ENCODE measurements at regions not wholly inside any gene's neighbourhood (a gene's known extent, or its start where the extent isn't known, plus 50 kb on each side); places are given as distances from the start of the nearest gene placed in this dataset.

DNA sequence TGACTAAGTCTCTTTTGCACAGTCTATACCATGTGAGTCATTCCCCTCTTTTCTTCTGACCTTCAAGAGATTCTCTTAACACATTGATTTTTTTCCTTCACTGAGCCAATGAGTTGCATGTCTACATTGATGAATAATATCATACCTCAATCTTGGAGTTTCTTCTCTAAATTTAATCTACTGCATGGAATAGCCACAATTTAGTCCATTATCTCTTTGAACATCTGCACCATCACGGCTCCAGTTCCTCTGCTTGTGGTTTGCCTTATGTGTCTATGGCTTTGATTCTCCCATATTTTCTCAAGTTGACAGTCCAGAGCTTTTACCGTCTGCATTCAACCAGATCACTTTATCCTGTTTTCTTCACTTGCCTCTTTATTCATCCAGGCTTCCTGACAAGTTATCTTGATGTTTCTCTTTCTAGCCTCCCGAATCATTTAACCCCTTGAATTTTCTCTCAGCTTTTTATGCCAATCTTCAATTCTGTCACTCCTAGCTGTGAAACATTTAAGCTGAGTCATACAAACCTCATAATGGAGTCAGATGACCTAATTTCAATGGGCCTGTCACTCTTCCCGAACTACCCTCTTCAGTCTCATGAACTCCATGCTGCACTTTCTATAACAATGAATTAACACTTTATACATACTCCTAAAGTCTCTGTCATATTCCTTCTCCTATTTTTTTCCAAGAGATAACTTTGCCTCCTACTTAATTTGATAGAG is 222.3 kb downstream of the CPE start:
- TF ChIP-seq FOXP2 (optimal IDR thresholded peaks at IDR 0.05; ENCODE audit: borderline replicate concordance, extremely low read depth, extremely low read length, insufficient read depth) (no peak), TAF1 (IDR thresholded peaks at IDR 0.05; ENCODE audit: borderline replicate concordance, insufficient read depth, low read length) (no peak), SIN3A (IDR thresholded peaks at IDR 0.05; ENCODE audit: borderline replicate concordance, insufficient read depth, low read length) (no peak), POLR2AphosphoS5 (IDR thresholded peaks at IDR 0.05; ENCODE audit: low read depth, low read length) (no peak)
- TF ChIP-seq, protein P1, sequence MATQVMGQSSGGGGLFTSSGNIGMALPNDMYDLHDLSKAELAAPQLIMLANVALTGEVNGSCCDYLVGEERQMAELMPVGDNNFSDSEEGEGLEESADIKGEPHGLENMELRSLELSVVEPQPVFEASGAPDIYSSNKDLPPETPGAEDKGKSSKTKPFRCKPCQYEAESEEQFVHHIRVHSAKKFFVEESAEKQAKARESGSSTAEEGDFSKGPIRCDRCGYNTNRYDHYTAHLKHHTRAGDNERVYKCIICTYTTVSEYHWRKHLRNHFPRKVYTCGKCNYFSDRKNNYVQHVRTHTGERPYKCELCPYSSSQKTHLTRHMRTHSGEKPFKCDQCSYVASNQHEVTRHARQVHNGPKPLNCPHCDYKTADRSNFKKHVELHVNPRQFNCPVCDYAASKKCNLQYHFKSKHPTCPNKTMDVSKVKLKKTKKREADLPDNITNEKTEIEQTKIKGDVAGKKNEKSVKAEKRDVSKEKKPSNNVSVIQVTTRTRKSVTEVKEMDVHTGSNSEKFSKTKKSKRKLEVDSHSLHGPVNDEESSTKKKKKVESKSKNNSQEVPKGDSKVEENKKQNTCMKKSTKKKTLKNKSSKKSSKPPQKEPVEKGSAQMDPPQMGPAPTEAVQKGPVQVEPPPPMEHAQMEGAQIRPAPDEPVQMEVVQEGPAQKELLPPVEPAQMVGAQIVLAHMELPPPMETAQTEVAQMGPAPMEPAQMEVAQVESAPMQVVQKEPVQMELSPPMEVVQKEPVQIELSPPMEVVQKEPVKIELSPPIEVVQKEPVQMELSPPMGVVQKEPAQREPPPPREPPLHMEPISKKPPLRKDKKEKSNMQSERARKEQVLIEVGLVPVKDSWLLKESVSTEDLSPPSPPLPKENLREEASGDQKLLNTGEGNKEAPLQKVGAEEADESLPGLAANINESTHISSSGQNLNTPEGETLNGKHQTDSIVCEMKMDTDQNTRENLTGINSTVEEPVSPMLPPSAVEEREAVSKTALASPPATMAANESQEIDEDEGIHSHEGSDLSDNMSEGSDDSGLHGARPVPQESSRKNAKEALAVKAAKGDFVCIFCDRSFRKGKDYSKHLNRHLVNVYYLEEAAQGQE (IDR thresholded peaks at IDR 0.05; ENCODE audit: insufficient read depth in 1 of 2, low read depth in 2 of 2, low read length in 2 of 2): no peak

DNA sequence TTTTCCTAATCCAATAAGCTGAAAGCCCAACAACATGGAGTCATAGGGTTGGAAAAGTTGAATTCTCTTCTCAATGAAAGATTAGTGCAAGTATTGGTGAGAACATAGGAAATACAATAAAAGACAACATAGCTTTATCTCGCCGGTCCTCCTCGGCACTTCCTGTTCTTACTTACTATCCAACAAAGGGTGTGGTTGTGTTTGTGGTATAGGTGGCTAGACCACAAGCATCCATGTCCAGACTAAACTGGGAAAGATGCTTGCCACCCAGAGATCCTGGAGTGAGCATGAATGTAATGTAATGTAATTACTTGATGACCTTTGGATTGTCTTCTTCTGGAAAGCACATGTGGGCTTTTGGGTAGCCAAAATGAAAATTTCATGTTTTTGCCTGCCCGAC is 223.8 kb downstream of the CPE start:
- TF ChIP-seq TAF1 (IDR thresholded peaks at IDR 0.05; ENCODE audit: borderline replicate concordance, insufficient read depth, low read length) (no peak), POLR2AphosphoS5 (IDR thresholded peaks at IDR 0.05; ENCODE audit: low read depth, low read length) (no peak), SIN3A (IDR thresholded peaks at IDR 0.05; ENCODE audit: borderline replicate concordance, insufficient read depth, low read length) (no peak), FOXP2 (optimal IDR thresholded peaks at IDR 0.05; ENCODE audit: borderline replicate concordance, extremely low read depth, extremely low read length, insufficient read depth) (no peak)
- TF ChIP-seq, protein P1 (IDR thresholded peaks at IDR 0.05; ENCODE audit: insufficient read depth in 1 of 2, low read depth in 2 of 2, low read length in 2 of 2): no peak

DNA sequence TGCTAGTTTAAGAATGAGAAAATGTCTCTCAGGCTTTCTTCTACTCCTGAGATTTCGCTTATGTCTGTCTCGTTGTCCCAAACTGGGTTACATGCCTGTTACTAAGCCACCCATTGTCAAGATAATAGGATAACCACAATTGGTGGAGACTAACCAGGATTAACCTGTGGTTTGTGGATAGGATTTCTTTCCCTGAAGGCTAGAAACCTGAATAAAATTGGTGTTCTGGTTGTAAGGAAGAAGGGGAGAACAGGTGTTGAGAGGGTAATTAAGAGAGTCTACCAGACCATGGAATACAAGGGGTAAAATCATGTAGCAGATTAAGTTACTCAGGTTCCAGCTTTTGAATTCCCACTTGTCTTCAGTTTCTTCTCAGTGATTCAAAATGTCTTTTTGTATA is 225.4 kb downstream of the CPE start:
- TF ChIP-seq POLR2AphosphoS5 (IDR thresholded peaks at IDR 0.05; ENCODE audit: low read depth, low read length): no peak
- TF ChIP-seq SIN3A (IDR thresholded peaks at IDR 0.05; ENCODE audit: borderline replicate concordance, insufficient read depth, low read length): no peak
- no peak for TF ChIP-seq FOXP2 (optimal IDR thresholded peaks at IDR 0.05; ENCODE audit: borderline replicate concordance, extremely low read depth, extremely low read length, insufficient read depth)
- TF ChIP-seq TAF1 (IDR thresholded peaks at IDR 0.05; ENCODE audit: borderline replicate concordance, insufficient read depth, low read length): no peak

DNA sequence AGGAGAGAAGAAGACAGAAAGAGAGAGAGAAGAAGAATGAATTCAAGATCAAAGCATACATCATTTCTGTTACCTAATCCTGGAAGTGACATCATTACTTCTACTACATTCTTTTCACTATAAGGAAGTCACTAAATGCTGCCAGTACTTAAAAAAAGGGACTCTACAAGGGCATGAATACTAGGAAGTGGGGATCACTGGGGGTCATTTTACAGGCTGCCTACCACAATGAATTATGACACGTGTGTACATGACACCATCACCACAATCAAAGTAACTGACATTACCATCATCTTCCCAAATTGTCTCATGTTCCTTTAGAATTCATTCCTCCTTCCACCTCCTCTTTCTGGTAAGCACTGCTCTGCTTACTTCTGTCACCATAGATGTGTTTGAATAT is 227.0 kb downstream of the CPE start:
- TF ChIP-seq FOXP2 (optimal IDR thresholded peaks at IDR 0.05; ENCODE audit: borderline replicate concordance, extremely low read depth, extremely low read length, insufficient read depth): no peak
- TF ChIP-seq SIN3A (IDR thresholded peaks at IDR 0.05; ENCODE audit: borderline replicate concordance, insufficient read depth, low read length): no peak
- TF ChIP-seq, protein P1 (IDR thresholded peaks at IDR 0.05; ENCODE audit: insufficient read depth in 1 of 2, low read depth in 2 of 2, low read length in 2 of 2): no peak
- TF ChIP-seq TAF1 (IDR thresholded peaks at IDR 0.05; ENCODE audit: borderline replicate concordance, insufficient read depth, low read length): no peak
- TF ChIP-seq POLR2AphosphoS5 (IDR thresholded peaks at IDR 0.05; ENCODE audit: low read depth, low read length): no peak

DNA sequence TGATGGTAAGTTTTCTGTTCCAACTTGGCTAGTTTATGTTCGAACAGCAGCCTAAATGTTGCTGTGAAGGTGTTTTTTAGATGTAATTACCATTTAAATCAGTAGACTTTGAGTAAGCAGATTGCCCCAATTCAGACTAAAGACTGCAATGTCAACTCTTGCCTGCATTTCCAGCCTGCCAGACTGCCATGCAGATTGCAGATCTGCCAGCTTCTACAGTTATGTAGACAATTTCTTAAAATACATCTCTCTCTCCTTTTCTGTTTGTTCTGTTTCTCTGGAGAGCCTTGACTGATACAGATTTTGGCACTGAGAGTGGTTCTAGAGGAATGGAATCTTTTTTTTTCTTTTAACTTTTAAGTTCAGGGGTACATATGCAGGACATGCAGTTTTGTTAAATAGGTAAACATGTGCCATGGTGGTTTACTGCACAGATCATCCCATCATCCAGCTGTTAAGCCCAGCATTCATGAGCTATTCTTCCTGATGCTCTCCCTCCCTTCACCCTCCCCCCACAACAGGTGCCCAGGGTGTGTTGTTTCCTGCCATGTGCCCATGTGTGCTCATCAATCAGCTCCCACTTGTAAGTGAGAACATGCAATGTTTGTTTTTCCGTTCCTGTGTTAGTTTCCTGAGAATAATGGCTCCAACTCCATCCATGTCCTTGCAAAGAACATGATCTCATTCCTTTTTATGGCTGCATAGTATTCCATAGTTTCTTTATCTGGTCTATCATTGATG is 227.8 kb downstream of the CPE start:
- TF ChIP-seq SIN3A (IDR thresholded peaks at IDR 0.05; ENCODE audit: borderline replicate concordance, insufficient read depth, low read length): no peak
- no peak for TF ChIP-seq FOXP2 (optimal IDR thresholded peaks at IDR 0.05; ENCODE audit: borderline replicate concordance, extremely low read depth, extremely low read length, insufficient read depth)
- TF ChIP-seq, protein P1 (IDR thresholded peaks at IDR 0.05; ENCODE audit: insufficient read depth in 1 of 2, low read depth in 2 of 2, low read length in 2 of 2): no peak
- TF ChIP-seq TAF1 (IDR thresholded peaks at IDR 0.05; ENCODE audit: borderline replicate concordance, insufficient read depth, low read length): no peak
- TF ChIP-seq POLR2AphosphoS5 (IDR thresholded peaks at IDR 0.05; ENCODE audit: low read depth, low read length): no peak

All from PFSK-1 (cell line).